Uterus (tissue), 2 donors: ENCODE measurements at regions not wholly inside any gene's neighbourhood (a gene's known extent, or its start where the extent isn't known, plus 50 kb on each side); places are given as distances from the start of the nearest gene placed in this dataset.

Experiments used
- CTCF ChIP-seq, 4 experiments: fragments of 200-600 bp in 2 of 4; fragments of 450-650 bp in 2 of 4; sonication (generic) in 2 of 4; IDR thresholded peaks; one replicate each; pipeline ENCODE4 v1.5.1; 2016 to 2019; ENCODE audit warnings: antibody characterized with exemption in 4 of 4, mild to moderate bottlenecking in 2 of 4, moderate library complexity in 1 of 4
- POLR2A ChIP-seq, 2 donors: fragments of 450-650 bp; IDR thresholded peaks; one replicate each; pipeline ENCODE4 v1.6.1; 2016; ENCODE audit warnings: antibody characterized with exemption in 2 of 2, mild to moderate bottlenecking in 1 of 2, moderate library complexity in 1 of 2

GRCh38 chr1:217138173-217138765, 415.0 kb upstream of the ESRRG start:
- TF ChIP-seq CTCF (IDR thresholded peaks at IDR 0.05): no peak
- TF ChIP-seq POLR2A (IDR thresholded peaks at IDR 0.05): no peak
